ENCODE measurements at regions not wholly inside any gene's neighbourhood (a gene's known extent, or its start where the extent isn't known, plus 50 kb on each side); places are given as distances from the start of the nearest gene placed in this dataset.

DNA sequence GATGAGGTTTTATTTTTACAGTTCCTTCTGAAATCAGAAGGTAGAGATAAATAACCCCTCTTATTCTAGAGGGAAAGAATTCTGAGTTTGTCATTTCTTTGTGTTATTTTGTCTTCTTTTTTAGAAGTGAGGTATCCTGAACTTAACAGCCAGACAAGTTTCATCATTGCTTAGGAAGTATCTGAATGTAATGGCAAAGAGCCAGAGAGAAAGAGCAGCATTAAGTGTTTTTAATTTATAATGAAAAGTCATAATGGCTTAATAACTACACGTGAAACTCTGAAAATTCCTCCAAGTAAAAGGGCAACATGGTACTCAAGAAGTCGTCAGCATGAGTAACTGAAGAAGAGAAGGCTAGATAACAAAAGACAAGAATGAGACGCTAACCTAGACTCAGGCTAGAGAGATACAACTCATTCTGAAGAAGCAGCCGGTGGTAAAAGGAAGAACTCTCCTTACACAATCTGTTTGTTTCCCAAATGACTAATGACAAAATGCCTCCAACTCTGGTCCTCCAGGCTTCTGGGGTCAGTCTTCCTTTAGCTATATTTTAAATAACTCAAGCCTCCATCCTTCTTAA lies 116.2 kb upstream of the NECTIN3 start:
- no peaks in the 10 kb centered on the region for H3K23me2 ChIP-seq (ENCODE audit: insufficient read length, low read depth, low read length, poor library complexity, severe bottlenecking)
- H3K4me2 ChIP-seq (ENCODE audit: insufficient read depth, insufficient read length, low read length): no peak overlapping the region
- DNase-seq: no peak
- no peak overlapping the region for H2AFZ ChIP-seq (ENCODE audit: low read length)
- no peak overlapping the region for H2AK5ac ChIP-seq (ENCODE audit: insufficient read length, low read length)
- H2BK120ac ChIP-seq (ENCODE audit: low read depth, low read length, poor library complexity, severe bottlenecking): no peak overlapping the region
- Mint-ChIP-seq H3K27me3 (ENCODE audit: low read depth) (no peaks in the 10 kb centered on the region), H3K27ac (no peak overlapping the region), H3K36me3 (ENCODE audit: insufficient read depth in 1 of 3, low read depth in 3 of 3) (peaks cover 2 to 20% (median 7%) of the 10 kb centered on the region in 3 experiments; a peak in 6 of 7 replicates), H3K9me3 (peaks cover 5 to 18% of the 10 kb centered on the region in 2 experiments; a peak in 4 of 5 replicates), H3K4me3 (no peak overlapping the region), H3K4me1 (no peaks in the 10 kb centered on the region; a peak in 2 of 4 replicates)
- H3K4ac ChIP-seq (ENCODE audit: low read depth, low read length): no peak overlapping the region
- no peak overlapping the region for H4K8ac ChIP-seq (replicated peaks; ENCODE audit: insufficient read length, low read depth, low read length)
- H3K27ac ChIP-seq (ENCODE audit: insufficient read length, low read depth, low read length): no peak overlapping the region
- peaks cover 10% of the 10 kb centered on the region; the same call in 1 of the 2 replicates for H3K79me2 ChIP-seq (ENCODE audit: insufficient read depth, low read length)
- H3K56ac ChIP-seq (ENCODE audit: insufficient read length, low read depth, low read length): no peak overlapping the region
- H4K5ac ChIP-seq (ENCODE audit: insufficient read length, low read depth, low read length): no peak overlapping the region
- no peak overlapping the region for H2BK15ac ChIP-seq (ENCODE audit: low read depth, low read length)
- no peaks in the 10 kb centered on the region for H3K9me3 ChIP-seq (ENCODE audit: control insufficient read depth, low read depth, low read length)
- H3K14ac ChIP-seq (ENCODE audit: insufficient read depth, low read length): no peak overlapping the region
- TF ChIP-seq, protein P1, sequence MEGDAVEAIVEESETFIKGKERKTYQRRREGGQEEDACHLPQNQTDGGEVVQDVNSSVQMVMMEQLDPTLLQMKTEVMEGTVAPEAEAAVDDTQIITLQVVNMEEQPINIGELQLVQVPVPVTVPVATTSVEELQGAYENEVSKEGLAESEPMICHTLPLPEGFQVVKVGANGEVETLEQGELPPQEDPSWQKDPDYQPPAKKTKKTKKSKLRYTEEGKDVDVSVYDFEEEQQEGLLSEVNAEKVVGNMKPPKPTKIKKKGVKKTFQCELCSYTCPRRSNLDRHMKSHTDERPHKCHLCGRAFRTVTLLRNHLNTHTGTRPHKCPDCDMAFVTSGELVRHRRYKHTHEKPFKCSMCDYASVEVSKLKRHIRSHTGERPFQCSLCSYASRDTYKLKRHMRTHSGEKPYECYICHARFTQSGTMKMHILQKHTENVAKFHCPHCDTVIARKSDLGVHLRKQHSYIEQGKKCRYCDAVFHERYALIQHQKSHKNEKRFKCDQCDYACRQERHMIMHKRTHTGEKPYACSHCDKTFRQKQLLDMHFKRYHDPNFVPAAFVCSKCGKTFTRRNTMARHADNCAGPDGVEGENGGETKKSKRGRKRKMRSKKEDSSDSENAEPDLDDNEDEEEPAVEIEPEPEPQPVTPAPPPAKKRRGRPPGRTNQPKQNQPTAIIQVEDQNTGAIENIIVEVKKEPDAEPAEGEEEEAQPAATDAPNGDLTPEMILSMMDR (conservative IDR thresholded peaks at IDR 0.05): no peak
- no peaks in the 10 kb centered on the region for H4K20me1 ChIP-seq (ENCODE audit: control insufficient read depth, insufficient read depth, insufficient read length)
- no peak overlapping the region for H3K18ac ChIP-seq (ENCODE audit: insufficient read length, low read depth, low read length)
- H4K91ac ChIP-seq (ENCODE audit: insufficient read length, low read depth, low read length): no peak overlapping the region
- no peak overlapping the region for H3K9ac ChIP-seq (ENCODE audit: extremely low read depth, insufficient read length, low read length)
- no peak overlapping the region for H2BK5ac ChIP-seq (ENCODE audit: insufficient read length, low read length)
- H3K23ac ChIP-seq (ENCODE audit: insufficient read length, low read depth, low read length): no peak overlapping the region
- no peaks in the 10 kb centered on the region for H3K4me1 ChIP-seq (ENCODE audit: insufficient read depth, low read length)
- no peaks in the 10 kb centered on the region for H3K27me3 ChIP-seq (ENCODE audit: insufficient read depth, low read length)
- H2BK20ac ChIP-seq (ENCODE audit: low read depth, low read length, poor library complexity, severe bottlenecking): no peak overlapping the region
- no CpG with 5 or more reads among the region's 4 CpGs for WGBS (ENCODE audit: extremely low coverage, insufficient read length, low lambda C conversion rate)
- no peak overlapping the region for H2BK12ac ChIP-seq (ENCODE audit: insufficient read length, low read depth, low read length)
- H3T11ph ChIP-seq (ENCODE audit: low read length): no peak overlapping the region
- H3K79me1 ChIP-seq (ENCODE audit: insufficient read depth, low read depth, low read length, poor library complexity, severe bottlenecking): no peaks in the 10 kb centered on the region

Measured in H9 (cell line).